Prostate gland (tissue), 2 donors: ENCODE measurements at regions not wholly inside any gene's neighbourhood (a gene's known extent, or its start where the extent isn't known, plus 50 kb on each side); places are given as distances from the start of the nearest gene placed in this dataset.

ENCODE experiments used
- CTCF ChIP-seq, 4 experiments: fragments of 200-600 bp in 2 of 4; fragments of 450-650 bp in 2 of 4; sonication (generic) in 2 of 4; IDR thresholded peaks; 1 replicate in 3 of 4; 2 replicates in 1 of 4; pipeline ENCODE4 v1.5.1; 2016 to 2019; ENCODE audit warnings: antibody characterized with exemption in 4 of 4, mild to moderate bottlenecking in 2 of 4, moderate library complexity in 2 of 4
- POLR2A ChIP-seq: fragments of 450-650 bp; IDR thresholded peaks from one replicate; pipeline ENCODE4 v1.6.1; 2016; ENCODE audit warnings: antibody characterized with exemption, mild to moderate bottlenecking
- POLR2AphosphoS5 ChIP-seq: sonication (generic); formaldehyde crosslinking; IDR thresholded peaks from one replicate; pipeline ENCODE4 v1.6.1; 2017; ENCODE audit warnings: antibody characterized with exemption

GRCh38 chr4:59387759-59388758 is 1812.1 kb upstream of the ADGRL3 start:
- no peak for TF ChIP-seq POLR2A
- TF ChIP-seq CTCF (IDR thresholded peaks at IDR 0.05) = no peak
- TF ChIP-seq POLR2AphosphoS5 = no peak
